Omental fat pad (tissue), 3 donors: ENCODE measurements at regions not wholly inside any gene's neighbourhood (a gene's known extent, or its start where the extent isn't known, plus 50 kb on each side); places are given as distances from the start of the nearest gene placed in this dataset.
"Not testable (repeated sequence)": the region's sequence is repeated elsewhere in the genome, so short reads cannot be mapped to it uniquely, and the experiment has no call there.

ENCODE experiments used
- ATAC-seq: fragments of 150-250 bp; one replicate; pipeline ENCODE4 v1.9.1; 2016; ENCODE audit warnings: mild to moderate bottlenecking, moderate library complexity; ENCODE audit not compliant: low FRiP score
- DNase-seq: peaks from one replicate; pipeline ENCODE4 v3.0.0-alpha.2; 2019; ENCODE audit warnings: low spot score
- TF ChIP-seq, protein P1 (sequence below), 3 donors: fragments of 450-650 bp; IDR thresholded peaks; one replicate each; pipeline ENCODE4 v1.5.1; 2016 to 2017; ENCODE audit warnings: antibody characterized with exemption in 3 of 3, mild to moderate bottlenecking in 3 of 3, moderate library complexity in 2 of 3

DNA sequence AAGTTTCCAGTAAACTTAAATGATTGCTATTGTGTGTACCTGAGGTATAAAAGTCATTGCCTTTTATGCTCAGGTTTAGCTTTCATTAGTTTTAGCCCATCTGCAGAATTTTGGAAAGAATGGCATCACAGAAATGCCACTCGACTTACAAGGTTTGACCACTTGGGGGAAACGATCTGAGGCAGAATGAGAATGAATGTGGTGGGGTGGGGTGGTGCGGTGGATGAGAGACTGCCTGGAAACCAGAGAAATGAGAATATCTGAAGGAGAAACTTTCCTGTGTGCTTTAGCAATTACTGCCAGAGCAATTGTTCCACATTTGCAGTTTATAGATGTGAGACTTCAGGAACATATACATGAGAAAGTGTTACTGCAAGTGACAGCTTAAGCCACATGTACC lies 225.4 kb upstream of the PDE3A start:
- ATAC-seq (no peak), DNase-seq (no peak)
- TF ChIP-seq, protein P1, sequence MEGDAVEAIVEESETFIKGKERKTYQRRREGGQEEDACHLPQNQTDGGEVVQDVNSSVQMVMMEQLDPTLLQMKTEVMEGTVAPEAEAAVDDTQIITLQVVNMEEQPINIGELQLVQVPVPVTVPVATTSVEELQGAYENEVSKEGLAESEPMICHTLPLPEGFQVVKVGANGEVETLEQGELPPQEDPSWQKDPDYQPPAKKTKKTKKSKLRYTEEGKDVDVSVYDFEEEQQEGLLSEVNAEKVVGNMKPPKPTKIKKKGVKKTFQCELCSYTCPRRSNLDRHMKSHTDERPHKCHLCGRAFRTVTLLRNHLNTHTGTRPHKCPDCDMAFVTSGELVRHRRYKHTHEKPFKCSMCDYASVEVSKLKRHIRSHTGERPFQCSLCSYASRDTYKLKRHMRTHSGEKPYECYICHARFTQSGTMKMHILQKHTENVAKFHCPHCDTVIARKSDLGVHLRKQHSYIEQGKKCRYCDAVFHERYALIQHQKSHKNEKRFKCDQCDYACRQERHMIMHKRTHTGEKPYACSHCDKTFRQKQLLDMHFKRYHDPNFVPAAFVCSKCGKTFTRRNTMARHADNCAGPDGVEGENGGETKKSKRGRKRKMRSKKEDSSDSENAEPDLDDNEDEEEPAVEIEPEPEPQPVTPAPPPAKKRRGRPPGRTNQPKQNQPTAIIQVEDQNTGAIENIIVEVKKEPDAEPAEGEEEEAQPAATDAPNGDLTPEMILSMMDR (IDR thresholded peaks at IDR 0.05), result no peak

DNA sequence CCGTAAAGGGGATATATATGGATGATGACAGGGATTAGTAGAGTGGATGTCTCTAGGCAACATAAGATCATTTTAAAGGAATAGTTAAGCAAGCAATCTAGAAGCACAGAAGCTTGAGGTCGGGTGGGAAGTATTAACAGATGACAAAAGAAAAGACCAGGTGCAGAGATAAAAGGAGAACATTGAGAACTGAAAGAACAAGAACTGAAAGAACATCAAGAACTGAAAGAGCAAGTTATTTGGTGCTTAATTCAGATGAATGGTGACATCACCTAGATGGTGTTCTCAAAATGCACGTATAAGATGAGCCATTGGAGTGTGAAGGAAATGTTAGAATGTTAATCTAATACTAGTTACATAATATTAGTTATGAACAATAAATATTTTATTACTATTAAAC lies 224.0 kb upstream of the PDE3A start:
- DNase-seq (no peak), ATAC-seq (no peak)
- TF ChIP-seq, protein P1 (IDR thresholded peaks at IDR 0.05), result no peak

DNA sequence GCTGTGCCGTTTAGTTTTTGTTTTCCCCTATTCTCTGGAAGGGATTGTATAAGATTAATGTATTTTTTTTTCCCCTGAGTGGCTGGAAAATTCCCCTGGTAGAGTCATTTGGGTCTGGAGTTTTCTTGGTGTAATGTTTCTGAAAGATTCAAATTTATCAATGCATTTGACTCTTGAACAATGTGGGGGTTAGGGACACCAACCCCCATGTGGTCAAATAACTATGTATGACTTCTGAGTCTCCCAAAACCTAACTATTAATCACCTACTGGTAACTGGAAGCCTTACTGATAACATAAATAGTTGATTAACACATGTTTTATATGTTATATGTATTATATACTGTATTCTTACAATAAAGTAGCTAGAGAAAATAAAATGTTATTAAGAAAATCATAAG lies 220.1 kb upstream of the PDE3A start:
- ATAC-seq (no peak), DNase-seq (no peak)
- TF ChIP-seq, protein P1 (IDR thresholded peaks at IDR 0.05), result no peak

DNA sequence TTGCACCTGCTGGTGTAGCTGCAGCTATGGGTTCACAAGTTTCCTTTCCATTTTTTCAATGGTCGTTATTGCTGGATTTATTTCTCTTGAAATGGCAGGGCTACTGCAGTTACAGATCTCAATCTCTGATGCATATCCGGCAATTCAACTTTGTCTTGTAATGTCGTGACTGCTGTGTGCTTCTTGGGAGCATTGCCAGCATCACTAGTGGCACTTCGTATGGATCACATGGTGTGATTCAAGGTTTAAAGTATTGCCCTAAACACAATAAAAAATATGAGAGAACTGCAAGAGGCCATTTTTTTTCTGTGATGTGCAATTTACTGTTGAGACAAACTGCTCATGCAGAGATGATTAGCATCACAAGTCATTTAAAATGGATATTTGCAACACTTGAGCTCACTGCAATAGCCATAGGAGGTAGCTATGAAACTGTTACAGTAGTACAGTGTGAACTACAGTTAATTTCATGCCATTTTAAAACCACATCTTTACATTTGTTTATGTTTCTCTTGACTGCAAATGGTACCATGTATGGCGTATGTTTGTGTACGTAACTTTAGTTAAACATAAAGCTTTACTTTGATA lies 217.4 kb upstream of the PDE3A start:
- TF ChIP-seq, protein P1 (IDR thresholded peaks at IDR 0.05), result no peak
- DNase-seq (no peak), ATAC-seq (no peak)

DNA sequence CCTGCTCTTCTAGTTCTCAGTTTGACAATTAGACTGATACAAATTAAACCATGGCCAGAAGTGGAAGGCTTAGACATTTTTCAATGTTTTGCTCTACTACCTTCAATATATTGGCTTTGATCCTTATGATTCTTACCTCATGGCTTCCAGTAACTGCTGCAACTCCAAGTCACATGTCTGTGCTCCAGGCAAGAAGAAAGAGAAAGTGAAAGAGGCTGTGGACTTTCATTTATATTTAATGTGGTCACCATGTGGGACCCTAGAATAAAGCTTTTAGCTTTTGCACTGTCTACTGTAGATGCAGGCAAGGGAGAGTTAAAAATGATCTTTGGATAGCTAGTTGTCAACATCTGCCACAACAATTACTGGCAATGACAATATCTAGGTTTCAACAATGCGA lies 214.3 kb upstream of the PDE3A start:
- no peak for ATAC-seq
- TF ChIP-seq, protein P1 (IDR thresholded peaks at IDR 0.05), result no peak
- no peak for DNase-seq

DNA sequence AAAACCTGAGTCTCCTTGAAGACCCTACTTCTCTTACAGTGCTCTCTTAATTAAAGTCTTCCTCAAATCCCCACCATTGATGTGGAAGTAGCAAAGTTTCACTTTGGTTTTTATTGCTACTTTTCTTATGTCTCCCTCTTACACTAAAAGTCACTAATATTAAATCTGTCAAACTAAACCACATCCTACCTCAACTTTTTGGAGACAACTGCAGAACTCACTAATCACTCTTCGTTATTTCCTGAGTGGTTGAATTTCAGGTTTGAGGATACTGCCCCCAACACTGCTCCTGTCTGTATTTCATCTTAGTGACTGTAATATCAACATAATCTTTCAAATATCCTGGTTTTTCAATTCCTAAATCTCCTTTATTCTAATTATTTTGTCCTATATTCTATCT lies 213.0 kb upstream of the PDE3A start:
- ATAC-seq (no peak), DNase-seq (no peak)
- TF ChIP-seq, protein P1 (IDR thresholded peaks at IDR 0.05), result no peak

DNA sequence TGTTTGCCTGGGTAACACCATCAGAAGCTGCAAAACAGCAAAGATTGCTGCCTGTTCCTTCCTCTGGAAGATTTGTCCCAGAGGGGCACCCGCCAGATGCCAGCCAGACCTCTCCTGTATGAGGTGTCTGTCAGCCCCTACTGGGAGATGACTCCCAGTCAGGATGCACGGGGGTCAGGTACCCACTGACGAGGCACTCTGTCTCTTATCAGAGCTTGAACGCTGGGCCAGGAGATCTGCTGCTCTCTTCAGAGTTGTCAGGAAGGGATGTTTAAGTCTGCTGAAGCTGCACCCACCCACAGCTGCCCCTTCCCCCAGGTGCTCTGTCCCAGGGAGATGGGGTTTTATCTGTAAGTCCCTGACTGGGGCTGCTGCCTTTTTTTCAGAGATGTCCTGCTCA lies 207.4 kb upstream of the PDE3A start:
- not testable (repeated sequence) for DNase-seq, ATAC-seq
